HG03558 (cell line): ENCODE measurements at regions not wholly inside any gene's neighbourhood (a gene's known extent, or its start where the extent isn't known, plus 50 kb on each side); places are given as distances from the start of the nearest gene placed in this dataset.

ENCODE experiments used
- ATAC-seq: cut with Tn5 transposase; IDR thresholded peaks from one replicate; pipeline ENCODE4 v1.9.1; 2021; ENCODE audit warnings: moderate number of reproducible peaks; ENCODE audit not compliant: unreplicated experiment; ENCODE audit errors: extremely low read depth

DNA sequence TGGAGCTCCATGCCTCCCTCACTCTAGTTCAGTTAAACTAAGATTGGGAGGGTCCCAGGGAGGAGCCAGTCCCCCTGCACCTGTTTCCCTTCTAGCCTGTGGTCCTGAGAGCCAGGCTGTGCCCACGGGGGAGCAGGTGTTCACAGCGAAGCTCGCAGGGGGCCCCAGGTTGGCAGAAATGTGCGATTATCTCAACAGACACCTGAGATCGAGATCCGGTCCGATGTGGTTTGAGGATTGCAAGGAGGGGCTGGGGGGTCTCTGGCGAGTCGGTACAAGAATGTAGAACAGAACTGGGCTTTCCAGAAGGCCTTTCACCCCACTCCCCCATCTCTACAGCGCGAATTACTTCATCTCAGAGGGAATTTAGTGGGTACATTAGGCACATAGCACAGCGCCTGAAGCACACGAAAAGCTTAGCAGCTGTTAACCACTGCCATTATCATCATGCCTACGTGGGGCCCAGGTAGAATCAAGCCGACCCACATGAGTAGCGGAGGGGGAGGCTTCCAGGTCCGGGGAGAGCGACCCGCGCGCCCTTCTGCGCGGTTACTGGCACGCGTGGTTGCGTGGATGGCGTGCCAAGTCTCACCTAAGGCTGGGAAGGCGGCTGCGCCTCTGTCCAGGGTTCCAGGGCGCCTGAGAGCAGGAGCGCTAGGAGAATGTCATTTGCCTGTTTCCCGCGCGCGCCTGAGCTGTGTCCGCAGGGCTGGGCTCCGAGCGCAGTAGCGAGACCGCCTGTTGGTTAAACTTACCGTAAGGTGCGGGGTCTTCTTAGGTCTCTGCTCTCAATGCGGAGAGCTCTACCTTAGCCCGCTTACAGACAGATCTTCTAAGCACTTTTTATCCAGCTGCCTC lies 1539.5 kb upstream of the TMEM132C start:
- no peak for ATAC-seq

DNA sequence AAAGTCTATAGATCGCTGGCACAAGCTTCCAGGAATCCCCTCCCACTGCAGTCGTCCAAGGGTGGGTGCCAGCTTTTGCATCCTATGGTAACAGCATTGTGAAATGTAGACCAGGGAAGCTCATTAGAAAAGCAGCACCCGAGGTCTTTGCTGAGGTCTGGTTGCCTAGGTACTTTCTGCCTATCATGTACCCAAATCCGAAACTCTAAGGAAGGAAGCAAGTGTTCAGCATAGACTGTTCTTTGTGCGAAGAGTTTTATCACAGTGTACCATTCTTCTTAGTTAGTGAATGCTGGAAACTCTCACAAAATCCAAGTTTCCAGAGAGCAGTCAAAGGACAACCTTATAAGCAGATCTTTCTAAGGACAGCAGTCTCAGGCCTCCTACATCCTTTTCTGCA lies 1532.7 kb upstream of the TMEM132C start:
- no peak for ATAC-seq

DNA sequence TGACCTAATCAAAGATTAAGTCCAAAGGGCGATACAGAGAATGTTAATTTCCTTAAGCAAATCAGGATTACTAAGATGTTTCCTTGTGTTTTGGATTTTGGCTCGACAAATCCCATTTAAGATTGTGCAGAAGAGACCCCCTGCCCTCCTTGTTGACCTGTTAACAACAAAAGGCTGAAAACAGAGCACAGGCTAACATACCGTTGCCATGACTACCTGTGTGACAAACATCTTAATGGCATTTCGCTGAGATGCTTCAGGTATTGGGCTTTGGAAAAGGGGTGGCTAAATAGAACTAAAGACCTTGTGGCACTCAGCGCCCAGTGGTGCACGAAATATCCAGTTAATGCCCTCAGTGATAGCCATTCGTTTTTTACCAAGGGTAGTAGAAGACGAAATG lies 1532.3 kb upstream of the TMEM132C start:
- ATAC-seq, result no peak

DNA sequence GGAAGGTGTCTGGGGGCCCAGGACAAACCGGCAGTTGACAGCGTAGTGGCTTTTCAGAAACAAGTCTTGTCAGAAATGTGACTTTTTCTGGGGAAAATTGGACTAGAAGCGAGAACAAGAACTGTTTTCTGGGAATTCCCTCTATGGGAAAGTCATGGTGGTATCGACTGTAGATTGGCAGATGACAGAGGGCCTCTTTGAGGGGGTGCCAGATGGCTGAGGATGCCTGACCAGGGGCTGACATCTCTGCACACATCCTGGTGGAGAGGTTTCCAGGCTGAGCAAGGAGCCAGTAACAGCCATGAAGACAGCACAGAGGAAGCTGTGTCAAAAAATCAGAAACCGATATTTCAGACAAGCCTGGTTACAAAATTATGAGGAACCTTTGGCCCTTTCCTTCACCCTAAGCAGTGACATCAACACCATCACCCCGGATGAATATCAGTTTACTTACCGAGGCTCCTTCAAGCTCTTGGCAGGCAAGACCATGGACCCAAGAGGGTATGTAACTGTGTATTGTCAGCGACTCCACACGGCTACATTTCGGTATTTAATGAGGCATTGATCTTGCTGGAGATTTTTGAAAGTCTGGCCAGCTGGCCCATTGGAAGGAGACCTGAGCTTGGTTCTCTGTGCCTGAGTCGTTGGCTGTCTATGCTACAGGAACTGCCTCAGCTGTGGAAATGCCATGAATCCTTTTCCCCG lies 1525.3 kb upstream of the TMEM132C start:
- ATAC-seq, result no peak

DNA sequence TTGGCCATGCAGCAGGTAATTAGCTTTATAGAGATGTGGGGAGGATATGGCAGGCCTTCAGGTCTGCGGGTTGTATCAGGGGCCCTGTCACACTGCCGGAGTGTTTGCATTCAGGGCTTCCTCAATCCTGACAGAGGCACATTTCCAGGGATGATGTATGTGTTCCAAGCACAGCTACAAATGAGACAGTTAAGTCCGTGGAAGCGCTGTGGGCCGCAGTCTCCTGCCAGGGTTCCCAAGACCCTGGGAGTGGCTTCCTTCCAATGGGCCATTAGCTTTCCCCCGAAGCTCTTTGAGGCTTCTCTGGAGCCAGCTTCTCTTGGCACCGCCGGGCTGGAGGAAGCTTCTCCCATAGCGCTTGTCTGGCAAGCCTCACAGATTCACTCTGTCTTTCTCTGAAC lies 1524.7 kb upstream of the TMEM132C start:
- ATAC-seq, result no peak

DNA sequence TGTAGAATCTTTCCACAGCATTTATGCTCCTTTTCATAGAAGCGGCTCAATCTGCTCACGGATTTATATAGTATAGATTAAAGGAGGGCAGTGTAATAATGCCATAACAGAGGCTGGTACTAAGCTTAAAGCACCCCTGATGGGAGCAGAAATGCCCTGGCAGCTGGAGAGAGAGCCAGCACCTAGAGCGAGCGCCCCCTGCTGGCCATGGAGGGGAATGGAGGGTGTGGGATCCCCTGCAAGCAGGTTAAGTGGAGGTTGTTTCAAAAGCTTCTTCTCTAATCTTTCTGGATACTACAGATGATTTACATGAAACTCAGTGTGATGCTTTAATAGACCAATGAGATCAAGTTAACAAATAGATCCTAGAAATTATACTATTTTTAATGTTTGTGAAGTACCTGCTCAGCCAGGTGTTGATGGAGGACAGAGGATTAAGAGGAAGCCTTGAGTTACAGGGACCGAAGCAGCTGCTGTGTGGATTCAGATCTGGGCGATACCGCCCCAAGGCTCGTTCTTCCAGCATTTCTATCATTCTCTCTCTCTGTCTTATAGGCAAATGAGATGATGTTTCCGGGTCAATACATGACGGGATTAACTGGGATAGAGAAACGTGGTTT lies 1519.3 kb upstream of the TMEM132C start:
- ATAC-seq, result no peak

DNA sequence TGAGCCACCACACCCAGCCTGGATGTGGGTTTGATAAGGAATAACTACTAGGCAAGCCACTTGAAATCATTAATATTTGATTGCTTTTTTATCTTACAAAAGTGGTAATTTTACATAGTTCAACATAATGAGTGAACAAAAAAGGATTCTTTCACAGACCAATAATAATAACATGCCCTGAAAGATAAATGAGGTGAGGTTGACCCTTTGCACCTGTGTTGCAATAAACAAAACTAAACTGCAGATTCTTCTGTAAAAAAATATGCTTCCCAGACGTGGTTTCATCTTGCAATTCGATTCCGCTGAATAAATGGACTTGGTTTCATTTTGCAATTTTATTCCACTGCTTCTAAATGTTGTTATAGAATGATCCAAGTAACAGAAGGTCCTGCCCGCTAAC lies 1514.9 kb upstream of the TMEM132C start:
- ATAC-seq, result no peak

DNA sequence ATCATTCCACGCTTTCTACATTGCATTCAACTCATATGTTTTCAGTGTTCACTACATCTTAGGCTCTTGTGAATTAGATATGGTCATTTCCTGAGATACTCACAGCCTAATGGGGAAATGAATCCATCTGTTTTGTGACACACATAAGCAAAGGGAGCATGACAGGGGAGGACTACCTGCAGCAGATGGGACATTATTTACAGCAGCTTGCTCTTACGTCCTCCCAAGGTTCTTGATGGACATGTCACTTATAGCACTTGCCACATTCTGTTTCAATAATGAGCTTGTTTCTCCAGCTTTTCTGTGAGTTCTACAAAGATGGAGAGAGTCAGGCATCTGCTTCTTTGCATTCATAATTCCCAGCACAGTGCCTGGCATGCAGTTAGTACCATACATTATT lies 1509.6 kb upstream of the TMEM132C start:
- no peak for ATAC-seq

DNA sequence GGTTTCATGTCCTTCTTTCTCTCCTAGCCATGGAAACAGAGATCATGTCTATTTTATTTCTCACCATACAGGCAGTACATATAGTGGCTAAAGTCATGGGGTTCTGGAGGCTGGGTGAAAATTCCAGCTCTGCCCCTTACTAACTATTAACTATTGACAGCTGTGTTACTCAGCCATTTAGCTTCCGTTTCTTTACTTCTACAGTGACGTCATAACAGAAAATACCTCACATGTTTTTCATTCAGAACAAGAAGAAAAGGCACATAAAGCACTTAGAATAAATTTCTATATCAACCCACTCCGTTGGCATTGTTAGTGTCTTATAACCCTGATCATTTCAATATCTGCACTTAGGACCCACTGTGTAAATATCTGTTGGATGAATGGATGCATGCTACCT lies 1506.9 kb upstream of the TMEM132C start:
- ATAC-seq, result no peak

DNA sequence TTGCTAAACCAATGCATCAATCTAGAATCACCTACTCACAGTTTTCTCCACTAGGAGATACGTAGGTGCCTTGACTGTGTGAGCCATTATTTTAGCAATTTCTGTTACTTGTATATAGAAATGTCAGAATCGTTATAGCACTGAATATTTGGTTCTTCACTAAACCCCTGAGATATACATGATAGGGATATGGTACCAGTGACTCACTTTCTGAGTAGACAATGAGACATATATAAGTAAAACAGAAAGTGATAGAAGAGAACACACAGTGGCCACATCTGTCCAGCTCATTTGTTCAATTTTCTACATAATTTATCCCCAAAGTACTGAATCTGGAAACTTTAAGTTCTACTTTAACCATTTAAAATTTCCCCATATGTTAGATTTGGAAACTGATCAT lies 1505.5 kb upstream of the TMEM132C start:
- ATAC-seq, result no peak

DNA sequence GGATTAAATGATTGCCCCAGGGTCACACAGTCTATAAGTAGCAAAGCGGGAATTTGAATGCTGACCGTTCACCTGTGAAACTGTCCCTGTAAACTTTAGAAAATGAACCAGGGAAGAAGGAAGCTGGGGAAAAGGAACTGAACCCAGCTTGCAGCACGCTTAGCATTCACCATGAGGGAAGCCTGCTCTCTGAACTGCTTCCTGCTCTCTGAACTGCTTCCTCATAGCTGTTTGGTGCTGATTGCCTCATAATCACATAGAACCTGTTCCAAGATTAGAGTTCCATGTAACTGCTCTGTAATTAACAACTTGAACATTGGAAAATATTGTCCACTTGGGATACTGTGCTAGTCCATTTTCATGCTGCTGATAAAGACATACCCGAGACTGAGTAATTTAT lies 1504.8 kb upstream of the TMEM132C start:
- ATAC-seq, result no peak

DNA sequence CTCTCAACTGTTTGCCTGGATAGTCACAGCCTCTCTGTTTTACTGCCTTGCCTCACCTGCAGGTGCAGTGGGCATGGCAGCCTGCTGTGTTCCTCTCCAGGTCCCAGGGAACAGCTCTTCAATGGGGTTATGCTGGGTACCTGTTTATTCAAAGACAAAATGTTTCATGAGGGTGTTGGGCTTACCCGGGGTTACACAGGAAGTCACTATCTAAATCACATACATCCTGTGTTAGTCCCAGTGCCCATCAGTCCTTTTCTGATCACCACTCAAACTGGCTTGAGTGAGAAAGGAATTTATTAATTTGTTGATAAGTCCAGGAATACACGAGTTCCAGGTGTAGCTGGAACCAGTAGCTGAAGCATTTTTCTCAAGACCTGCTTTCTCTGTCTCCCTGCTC lies 1503.6 kb upstream of the TMEM132C start:
- no peak for ATAC-seq

DNA sequence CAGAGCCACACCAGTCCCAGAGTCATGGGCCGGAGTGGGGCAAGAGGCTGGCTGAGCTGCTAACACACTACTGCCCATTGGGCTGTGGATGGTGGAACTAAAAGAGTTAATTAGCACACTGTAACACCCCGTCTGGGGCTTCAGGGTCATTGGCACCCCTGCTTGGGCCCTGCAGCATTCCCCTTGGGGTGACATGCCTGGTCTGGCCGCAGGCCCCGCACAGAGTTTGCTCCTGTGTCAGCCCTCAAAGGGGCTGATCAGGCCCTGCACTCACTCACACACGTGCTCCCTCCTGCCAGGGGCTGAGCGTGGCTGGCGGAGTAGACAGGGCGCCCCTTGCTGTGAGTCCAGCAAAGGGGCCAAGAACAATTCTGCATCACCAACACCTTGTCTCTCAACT lies 1499.6 kb upstream of the TMEM132C start:
- no peak for ATAC-seq

DNA sequence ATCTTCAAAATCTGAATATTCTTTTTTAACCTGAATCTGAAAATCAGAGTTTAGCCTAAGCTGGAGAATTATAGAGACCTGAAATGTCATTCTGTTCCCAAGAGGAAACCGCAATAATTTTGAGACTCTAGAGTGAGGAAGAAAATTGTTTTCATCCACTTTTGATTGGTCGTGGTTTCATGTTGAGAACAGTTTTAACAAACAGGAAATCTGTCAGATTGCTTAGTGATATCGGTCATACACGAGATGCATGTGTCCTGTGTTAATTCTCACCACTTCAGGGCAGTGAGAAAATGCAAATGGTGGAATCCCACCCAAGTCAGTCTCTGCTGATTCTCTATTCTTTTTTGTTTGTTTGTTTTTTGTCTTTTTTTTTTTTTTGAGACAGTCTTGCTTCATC lies 1498.5 kb upstream of the TMEM132C start:
- no peak for ATAC-seq

DNA sequence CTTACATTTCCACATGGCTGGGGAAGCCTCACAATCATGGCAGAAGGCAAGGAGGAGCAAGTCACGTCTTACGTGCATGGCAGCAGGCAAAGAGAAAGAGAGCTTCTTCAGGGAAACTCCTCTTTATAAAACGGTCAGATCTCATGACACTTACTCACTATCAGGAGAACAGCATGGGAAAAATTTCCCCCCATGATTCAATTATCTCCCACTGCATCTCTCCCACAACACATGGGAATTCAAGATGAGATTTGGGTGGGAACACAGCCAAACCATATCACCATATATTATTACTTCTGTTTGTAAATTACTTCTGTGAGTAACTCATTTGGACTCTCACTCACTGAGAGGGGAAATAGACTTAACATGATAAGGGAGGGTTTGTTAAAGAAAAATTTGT lies 1496.8 kb upstream of the TMEM132C start:
- ATAC-seq, result no peak

DNA sequence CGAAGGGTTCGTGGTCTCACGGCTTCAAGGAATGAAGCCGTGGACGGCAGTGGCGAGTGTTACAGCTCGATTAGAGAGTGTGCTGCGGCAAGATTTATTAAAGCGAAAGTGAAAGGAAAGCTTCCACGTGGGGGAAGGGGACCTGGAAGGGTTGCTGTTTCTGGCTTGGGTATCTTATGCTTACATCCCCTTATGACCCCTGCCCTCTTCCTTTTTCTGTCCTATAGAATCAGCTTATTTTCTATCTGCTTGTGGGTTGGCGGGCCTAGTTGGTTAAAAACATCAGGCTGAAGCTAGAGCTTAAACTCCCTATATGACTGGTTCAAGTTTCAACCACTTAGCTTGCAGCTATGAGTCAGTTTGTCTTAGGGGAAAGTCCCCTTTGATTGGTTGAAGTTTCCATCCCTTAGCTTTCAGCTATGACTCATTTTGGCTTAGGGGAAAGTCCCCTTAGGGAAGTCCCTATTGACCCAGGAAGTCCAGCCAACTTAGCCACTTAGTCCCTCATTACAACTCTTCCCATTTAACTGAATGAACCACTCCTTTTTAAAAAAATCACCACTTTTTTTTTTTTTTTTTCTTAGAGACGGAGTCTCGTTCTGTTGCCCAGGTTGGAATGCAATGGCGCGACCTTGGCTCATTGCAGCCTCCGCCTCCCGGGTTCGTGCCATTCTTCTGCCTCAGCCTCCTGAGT lies 1494.7 kb upstream of the TMEM132C start:
- peak; percentile 75 for ATAC-seq

DNA sequence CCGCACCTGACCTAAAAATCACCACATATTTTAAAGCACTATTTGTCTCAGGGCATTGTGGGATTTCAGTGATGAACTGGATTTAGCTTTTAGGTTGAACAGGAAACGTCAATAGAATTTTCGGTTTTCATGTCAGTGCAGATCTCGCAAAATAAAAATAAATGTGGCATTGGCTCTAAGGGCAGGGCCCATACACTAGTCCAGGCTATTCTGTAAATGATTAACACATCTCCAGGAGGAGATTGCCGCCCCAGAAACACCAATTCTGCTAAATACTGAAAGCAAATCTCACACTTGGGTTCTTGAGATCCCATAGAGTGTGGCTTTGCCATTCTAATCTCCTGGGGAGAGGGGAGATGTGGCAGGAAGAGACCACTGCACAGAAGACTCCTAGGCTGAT lies 1494.0 kb upstream of the TMEM132C start:
- no peak for ATAC-seq

DNA sequence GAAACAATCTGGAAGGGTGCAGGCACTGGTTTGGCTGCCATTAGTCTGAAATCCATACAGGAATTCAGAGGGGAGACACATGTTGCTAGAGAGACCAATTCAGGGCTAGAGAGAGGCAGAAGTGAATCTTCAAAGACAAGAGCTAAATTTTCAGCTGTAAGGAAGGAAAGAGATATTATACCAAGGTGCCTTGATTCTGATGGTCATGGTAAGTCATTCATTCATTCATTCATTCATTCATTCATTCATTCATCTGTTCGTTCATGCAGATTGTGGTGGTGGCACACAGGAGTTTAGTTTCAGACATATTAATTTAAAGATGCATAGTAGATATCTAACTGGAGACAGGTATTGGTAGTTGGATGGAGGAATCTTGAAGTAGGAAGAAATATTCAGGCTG lies 1493.5 kb upstream of the TMEM132C start:
- no peak for ATAC-seq

DNA sequence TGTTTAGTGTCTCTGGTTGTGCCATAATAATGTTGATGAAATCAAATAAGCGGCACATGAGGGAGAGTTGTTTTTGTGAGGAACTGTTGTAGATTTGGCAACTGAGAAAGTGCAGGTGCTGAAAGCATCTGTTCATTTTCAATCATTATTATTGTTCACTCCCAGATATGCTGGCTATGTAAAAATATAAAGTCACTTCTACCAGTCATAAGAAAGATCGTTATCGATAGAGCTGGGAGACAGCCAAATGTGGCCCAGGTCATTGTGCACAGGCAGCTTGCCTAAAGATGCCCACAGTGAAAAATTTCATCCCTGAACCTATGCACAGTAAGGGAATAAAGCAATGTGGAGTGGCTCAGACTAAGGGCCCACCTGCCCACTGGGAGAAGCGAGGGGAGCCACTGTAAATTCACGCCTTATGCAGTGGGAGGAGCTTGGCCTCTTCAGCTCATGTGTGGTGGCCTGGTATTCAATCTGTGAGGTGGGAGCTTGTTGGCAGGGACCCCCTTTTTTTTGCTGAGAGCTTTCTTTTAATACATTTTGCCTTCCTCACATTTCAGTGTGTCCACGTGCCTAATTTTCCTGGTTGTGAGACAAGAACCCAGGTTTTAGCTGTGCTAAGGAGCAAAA lies 1490.8 kb upstream of the TMEM132C start:
- no peak for ATAC-seq

DNA sequence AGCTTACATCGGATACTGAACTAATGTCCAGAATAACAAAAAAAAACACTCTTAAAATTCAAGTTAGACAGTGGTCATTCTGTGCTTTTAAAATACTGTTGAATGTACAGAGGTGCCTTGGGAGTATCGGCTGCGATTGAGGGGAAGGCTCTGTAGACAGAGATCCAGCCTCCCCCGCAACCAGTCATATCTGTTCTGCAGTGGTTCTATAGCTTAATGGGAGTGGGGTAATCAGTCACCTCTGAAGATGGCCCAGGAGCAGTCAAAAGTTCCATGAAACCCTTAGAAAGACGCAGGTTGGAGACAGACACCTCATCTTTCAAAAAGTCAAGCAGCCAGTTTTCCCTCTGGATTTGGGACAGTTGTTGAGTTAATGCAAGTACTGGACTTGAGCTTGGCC lies 1486.6 kb upstream of the TMEM132C start:
- no peak for ATAC-seq
